ENCODE measurements at regions not wholly inside any gene's neighbourhood (a gene's known extent, or its start where the extent isn't known, plus 50 kb on each side); places are given as distances from the start of the nearest gene placed in this dataset.

GRCh38 chr6:90811596-90812226, 224.8 kb upstream of the MAP3K7 start:
- H3K27me3 ChIP-seq (replicated peaks in 1 of 2; ENCODE audit: control insufficient read depth in 2 of 2, insufficient read depth in 2 of 2, low read length in 1 of 2) = no peaks in the 10 kb centered on the region
- H4K20me1 ChIP-seq (ENCODE audit: control insufficient read depth, insufficient read depth) = no peaks in the 10 kb centered on the region
- H3K79me2 ChIP-seq (ENCODE audit: control insufficient read depth, insufficient read depth, low read length) = no peaks in the 10 kb centered on the region
- CTCF ChIA-PET = no interaction called here
- no peak overlapping the region for H3K9ac ChIP-seq (ENCODE audit: control insufficient read depth, insufficient read depth, low read length)
- TF ChIP-seq MYB (IDR thresholded peaks at IDR 0.05; ENCODE audit: borderline replicate concordance, low read depth, low read length) (no peak), KDM1A (IDR thresholded peaks at IDR 0.05; ENCODE audit: borderline replicate concordance) (no peak), HDAC2 (IDR thresholded peaks at IDR 0.05) (no peak), MAX (IDR thresholded peaks at IDR 0.05; ENCODE audit: low read depth, low read length) (no peak), NRF1 (conservative IDR thresholded peaks at IDR 0.05; ENCODE audit: low read depth, low read length) (no peak), MXI1 (IDR thresholded peaks at IDR 0.05; ENCODE audit: low read depth, low read length) (no peak), NR2F1 (conservative IDR thresholded peaks at IDR 0.05) (no peak), RAD51 (IDR thresholded peaks at IDR 0.05) (no peak), EZH2 (IDR thresholded peaks at IDR 0.05; ENCODE audit: borderline replicate concordance, control insufficient read depth, low read depth, low read length) (no peak), PAX8 (IDR thresholded peaks at IDR 0.05) (no peak), SPI1 (IDR thresholded peaks at IDR 0.05; ENCODE audit: borderline replicate concordance, insufficient read depth, low read depth, low read length) (no peak), SREBF2 (IDR thresholded peaks at IDR 0.05; ENCODE audit: low read length) (no peak)
- H3K9me3 ChIP-seq (replicated peaks; ENCODE audit: control insufficient read depth, insufficient read depth, low read length) = no peaks in the 10 kb centered on the region
- POLR2A ChIA-PET = no interaction called here
- in situ Hi-C loops (cut with MboI) (no loop called here), intact Hi-C loops (cut with micrococcal nuclease; ENCODE audit: unreplicated experiment) (no loop called here)
- no peak overlapping the region for H2AFZ ChIP-seq (ENCODE audit: control insufficient read depth, low read depth, low read length)
- no peak overlapping the region for H3K4me2 ChIP-seq (ENCODE audit: control insufficient read depth, insufficient read depth)
- DNase-seq (ENCODE audit: low read depth, low spot score) (no peak), ATAC-seq (no peak), FAIRE-seq (no peak)
- H3K27ac ChIP-seq (ENCODE audit: control insufficient read depth, insufficient read depth) = no peak overlapping the region
- H3K4me3 ChIP-seq = no peak overlapping the region
- SMC1A ChIA-PET (ENCODE audit: uncharacterized antibody, unreplicated experiment) = no interaction called here
- no peaks in the 10 kb centered on the region for H3K4me1 ChIP-seq (ENCODE audit: control insufficient read depth, insufficient read depth, low read length)
- WGBS (ENCODE audit: insufficient coverage, insufficient replicate concordance, low lambda C conversion rate, missing lambda C conversion rate) = 30% methylated on average over 11 of the region's 11 CpGs
- H3K36me3 ChIP-seq (ENCODE audit: control insufficient read depth in 2 of 2, insufficient read depth in 2 of 2, low read length in 1 of 2) = no peaks in the 10 kb centered on the region
- RAD21 ChIA-PET (ENCODE audit: unreplicated experiment) = no interaction called here
- BruUV-seq (replicated peaks) = no TSS peak

Data from GM12878 (cell line).